NCI-H187 treated with DMSO at 0.1 percent for 48 hours (cell line): ENCODE measurements at regions not wholly inside any gene's neighbourhood (a gene's known extent, or its start where the extent isn't known, plus 50 kb on each side); places are given as distances from the start of the nearest gene placed in this dataset.

Experiments used
- DNase-seq: peaks from one replicate; lab custom pipeline; 2025; lab: John Stamatoyannopoulos, UW

- DNase-seq: no peak
These were observed 282.6 kb downstream of the HAPSTR1 start for GRCh38 chr16:9374061-9374460.

- DNase-seq: no peak
These were observed 287.4 kb downstream of the HAPSTR1 start for GRCh38 chr16:9378876-9379275.

GRCh38 chr16:9380221-9380620, 288.8 kb downstream of the HAPSTR1 start:
- no peak for DNase-seq

GRCh38 chr16:9381399-9381798, 290.0 kb downstream of the HAPSTR1 start:
- no peak for DNase-seq

- DNase-seq: no peak
These were observed 290.5 kb downstream of the HAPSTR1 start for GRCh38 chr16:9381905-9382304.

- DNase-seq: no peak
These were observed 291.8 kb downstream of the HAPSTR1 start for GRCh38 chr16:9383281-9383680.

GRCh38 chr16:9384141-9384540, 292.7 kb downstream of the HAPSTR1 start:
- no peak for DNase-seq

- no peak for DNase-seq
These were observed 298.2 kb downstream of the HAPSTR1 start for GRCh38 chr16:9389543-9390207.

GRCh38 chr16:9392956-9393355, 301.5 kb downstream of the HAPSTR1 start:
- DNase-seq: no peak

GRCh38 chr16:9393591-9393990, 302.1 kb downstream of the HAPSTR1 start:
- no peak for DNase-seq

- DNase-seq: no peak
These were observed 304.5 kb downstream of the HAPSTR1 start for GRCh38 chr16:9395958-9396359.

GRCh38 chr16:9399573-9399972, 308.1 kb downstream of the HAPSTR1 start:
- no peak for DNase-seq

- no peak for DNase-seq
These were observed 309.7 kb downstream of the HAPSTR1 start for GRCh38 chr16:9401173-9401572.

GRCh38 chr16:9402293-9402860, 310.9 kb downstream of the HAPSTR1 start:
- no peak for DNase-seq

GRCh38 chr16:9404811-9405210, 313.4 kb downstream of the HAPSTR1 start:
- DNase-seq: no peak

GRCh38 chr16:9406038-9406712, 314.7 kb downstream of the HAPSTR1 start:
- no peak for DNase-seq

GRCh38 chr16:9407206-9407758, 315.8 kb downstream of the HAPSTR1 start:
- DNase-seq: no peak

GRCh38 chr16:9408297-9408878, 316.9 kb downstream of the HAPSTR1 start:
- no peak for DNase-seq

- DNase-seq: no peak
These were observed 318.4 kb downstream of the HAPSTR1 start for GRCh38 chr16:9409560-9410493.

- no peak for DNase-seq
These were observed 320.0 kb downstream of the HAPSTR1 start for GRCh38 chr16:9411426-9411825.

GRCh38 chr16:9412031-9412914, 320.8 kb downstream of the HAPSTR1 start:
- no peak for DNase-seq
